SW480 (cell line): ENCODE measurements at regions not wholly inside any gene's neighbourhood (a gene's known extent, or its start where the extent isn't known, plus 50 kb on each side); places are given as distances from the start of the nearest gene placed in this dataset.

Source experiments
- DNase-seq: peaks from one replicate; pipeline ENCODE4 v3.0.0-alpha.2; 2016; ENCODE audit warnings: low spot score

- DNase-seq = no peak
Observed at GRCh38 chr7:116083796-116084195, 53.2 kb upstream of the TFEC start.

- no peak for DNase-seq
Observed at GRCh38 chr7:116086547-116087045, 56.0 kb upstream of the TFEC start.

GRCh38 chr7:116087291-116087690 is 56.7 kb upstream of the TFEC start:
- no peak for DNase-seq

- DNase-seq = no peak
Observed at GRCh38 chr7:116087984-116088383, 57.4 kb upstream of the TFEC start.

- DNase-seq = no peak
Observed at GRCh38 chr7:116089293-116089692, 58.7 kb upstream of the TFEC start.

- DNase-seq = no peak
Observed at GRCh38 chr7:116093516-116094301, 63.1 kb upstream of the TFEC start.

- no peak for DNase-seq
Observed at GRCh38 chr7:116095396-116095795, 64.8 kb upstream of the TFEC start.

GRCh38 chr7:116097365-116098009 is 66.9 kb upstream of the TFEC start:
- DNase-seq = peak; percentile 72

GRCh38 chr7:116098175-116098574 is 67.6 kb upstream of the TFEC start:
- DNase-seq = no peak

- no peak for DNase-seq
Observed at GRCh38 chr7:116100626-116101025, 70.1 kb upstream of the TFEC start.

GRCh38 chr7:116101704-116102103 is 71.1 kb upstream of the TFEC start:
- no peak for DNase-seq

GRCh38 chr7:116111475-116111874 is 80.9 kb upstream of the TFEC start:
- DNase-seq = no peak

- no peak for DNase-seq
Observed at GRCh38 chr7:116113310-116113709, 82.7 kb upstream of the TFEC start.

GRCh38 chr7:116120839-116121238 is 89.5 kb upstream of the TES start:
- no peak for DNase-seq

GRCh38 chr7:116122972-116123595 is 87.3 kb upstream of the TES start:
- peak; percentile 44 for DNase-seq

- no peak for DNase-seq
Observed at GRCh38 chr7:116128139-116128538, 82.2 kb upstream of the TES start.

- DNase-seq = no peak
Observed at GRCh38 chr7:116135306-116135705, 75.0 kb upstream of the TES start.

- peak; percentile 66 for DNase-seq
Observed at GRCh38 chr7:116138202-116138801, 72.0 kb upstream of the TES start.

GRCh38 chr7:116139007-116139406 is 71.3 kb upstream of the TES start:
- no peak for DNase-seq

GRCh38 chr7:116139807-116140206 is 70.5 kb upstream of the TES start:
- DNase-seq = no peak

- DNase-seq = no peak
Observed at GRCh38 chr7:116142374-116142773, 68.0 kb upstream of the TES start.

- no peak for DNase-seq
Observed at GRCh38 chr7:116142850-116143249, 67.5 kb upstream of the TES start.
